ENCODE measurements at regions not wholly inside any gene's neighbourhood (a gene's known extent, or its start where the extent isn't known, plus 50 kb on each side); places are given as distances from the start of the nearest gene placed in this dataset.
A peak's percentile ranks its signal among the peaks of the same experiment; 100 is the strongest.

DNA sequence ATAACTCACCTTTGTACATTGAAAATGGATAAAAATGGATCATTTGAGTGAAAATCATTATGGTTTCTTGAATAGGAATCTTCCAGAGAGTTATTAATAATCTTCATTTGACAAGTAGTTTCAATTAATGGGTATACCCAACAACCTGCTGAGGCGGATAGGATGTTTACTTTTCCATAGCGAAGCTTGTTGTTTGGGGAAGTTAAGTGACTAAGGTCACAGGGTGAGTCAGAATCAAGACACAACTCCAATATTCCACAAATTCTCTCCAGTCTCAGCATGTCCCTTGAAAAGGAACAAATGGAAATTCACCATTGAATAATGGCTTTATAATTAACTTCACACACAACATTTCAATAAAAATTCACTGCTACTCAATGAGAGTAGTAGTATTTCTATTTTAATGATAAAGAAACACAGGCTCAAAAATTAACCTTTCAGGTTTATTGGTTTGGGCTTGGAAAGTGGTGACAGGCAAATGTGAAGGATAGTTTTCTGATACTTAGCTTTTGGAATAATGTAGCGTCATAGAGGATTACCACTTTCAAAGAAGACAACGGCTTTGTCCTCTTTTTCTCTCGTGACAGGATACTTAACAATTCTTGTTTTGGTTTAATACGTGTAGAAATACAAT lies 211.3 kb downstream of the GPD2 start:
- ATAC-seq, result no peak
- DNase-seq, result no peak
- intact Hi-C loops (cut with DNase I, micrococcal nuclease), result no loop called here

DNA sequence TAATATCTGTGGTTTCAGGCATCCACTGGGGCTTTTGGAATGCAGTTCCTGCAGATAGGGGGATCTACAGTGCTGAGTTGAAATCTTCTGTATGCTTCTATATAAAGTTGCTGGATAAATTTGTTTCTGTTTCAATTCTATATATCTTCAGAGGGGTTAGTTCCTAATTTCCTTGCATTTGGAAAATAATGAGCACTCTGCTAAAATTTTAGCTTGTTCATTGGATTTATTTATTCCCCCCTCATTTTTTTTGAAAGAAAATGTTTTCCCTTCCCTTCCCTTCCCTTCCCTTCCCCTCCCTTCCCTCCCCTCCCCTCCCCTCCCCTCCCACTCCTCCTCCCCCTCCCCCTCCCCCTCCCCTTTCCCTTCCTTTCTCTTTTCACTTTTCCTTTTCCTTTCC lies 212.3 kb downstream of the GPD2 start:
- ATAC-seq (no peak), DNase-seq (no peak)
- intact Hi-C loops (cut with DNase I, micrococcal nuclease), result no loop called here

DNA sequence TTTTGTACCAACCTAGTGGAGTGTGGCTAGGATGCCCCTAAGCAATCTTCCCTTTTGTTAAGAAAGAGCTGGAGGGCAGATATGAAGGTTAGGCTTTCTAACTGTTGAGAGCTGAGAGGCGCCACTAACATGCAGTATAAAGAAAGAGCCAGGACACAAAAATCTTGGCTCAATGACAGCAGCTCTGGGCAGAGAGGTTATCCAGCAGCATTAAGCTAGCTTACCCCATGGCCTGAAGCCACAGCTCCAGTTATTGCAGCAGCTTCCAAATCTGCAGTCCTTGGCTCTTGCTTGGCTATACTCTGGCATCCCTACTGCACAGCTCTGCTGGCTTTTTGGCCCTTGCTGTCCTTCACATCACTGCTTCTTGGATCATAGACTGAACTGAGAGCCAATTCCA lies 213.4 kb downstream of the GPD2 start:
- DNase-seq (no peak), ATAC-seq (no peak)
- intact Hi-C loops (cut with DNase I, micrococcal nuclease), result no loop called here

DNA sequence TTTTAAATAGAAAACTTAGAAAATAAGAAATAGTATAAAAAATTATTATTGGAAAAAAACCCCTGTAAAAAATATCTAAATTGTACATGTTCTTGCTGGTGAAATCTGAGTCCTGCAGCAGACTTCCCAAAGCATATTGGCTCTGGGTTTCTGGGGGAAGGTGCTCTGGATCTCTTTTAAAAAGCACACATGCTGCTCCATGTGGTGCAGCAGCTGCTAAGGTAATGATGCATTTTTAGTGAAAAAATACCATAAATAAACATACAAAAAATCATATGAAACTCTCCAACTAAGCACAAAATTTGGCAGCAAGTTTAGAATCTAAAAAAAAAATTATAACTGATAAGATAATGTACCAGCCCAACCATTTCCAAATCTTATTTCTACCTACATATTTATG lies 216.5 kb downstream of the GPD2 start:
- DNase-seq (no peak), ATAC-seq (no peak)
- intact Hi-C loops (cut with DNase I, micrococcal nuclease), result no loop called here

DNA sequence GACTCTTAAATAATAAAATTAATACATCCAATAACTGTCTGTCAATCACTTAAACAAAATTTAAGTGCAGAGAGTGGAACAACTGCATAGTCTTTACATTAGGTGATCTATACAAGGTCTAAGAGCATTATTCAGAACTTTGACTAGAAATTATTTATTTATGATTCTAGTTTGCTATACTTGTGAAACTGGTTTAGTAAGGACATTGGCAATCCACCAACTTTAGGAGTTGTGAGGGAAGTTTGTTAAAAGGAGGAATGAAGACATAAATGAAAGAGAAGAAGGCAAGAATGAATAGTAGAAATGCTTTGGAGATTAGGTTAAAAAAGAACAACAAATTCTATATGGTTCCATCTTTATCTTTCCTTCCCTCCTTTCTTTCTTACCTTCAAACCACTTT lies 217.5 kb downstream of the GPD2 start:
- DNase-seq (no peak), ATAC-seq (no peak)
- intact Hi-C loops (cut with DNase I, micrococcal nuclease), result no loop called here

DNA sequence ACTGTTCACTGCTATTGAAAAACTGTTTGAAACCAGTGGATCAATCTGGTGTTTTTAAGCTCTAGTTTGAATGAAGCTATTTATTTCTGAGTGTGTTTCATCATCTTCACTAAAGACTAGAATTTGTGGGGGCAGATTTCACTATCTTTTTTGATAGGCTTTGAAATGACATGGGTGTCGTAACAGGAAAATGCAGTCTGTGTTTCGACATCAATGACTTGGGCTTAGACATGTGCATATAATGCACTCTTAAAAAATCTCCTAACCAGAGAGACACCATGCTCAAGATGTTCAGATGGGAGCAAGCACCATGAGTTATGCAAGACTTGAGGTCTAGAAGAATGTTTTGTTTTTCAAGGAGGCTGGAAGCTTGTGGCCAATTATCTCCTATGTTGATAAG lies 221.6 kb downstream of the GPD2 start:
- ATAC-seq, result no peak
- intact Hi-C loops (cut with DNase I, micrococcal nuclease), result no loop called here
- DNase-seq, result no peak

DNA sequence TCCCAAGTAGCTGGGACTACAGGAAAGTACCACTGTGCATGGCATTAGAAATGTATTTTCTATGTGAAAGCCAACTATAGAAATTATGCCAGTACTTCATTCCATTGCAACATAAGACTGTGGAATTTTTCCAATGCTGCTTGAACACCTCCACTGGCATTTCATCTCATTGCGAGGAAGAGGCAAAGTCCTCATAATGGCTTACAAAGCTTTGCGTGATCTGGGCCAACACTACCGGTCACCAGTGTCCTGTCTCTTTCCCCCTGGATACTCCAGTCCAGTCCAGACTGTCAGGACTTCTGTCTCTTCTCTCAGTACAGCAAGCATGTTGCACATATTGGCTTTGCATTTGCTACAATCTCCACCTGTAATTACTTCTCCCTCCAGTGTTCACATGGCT lies 223.5 kb downstream of the GPD2 start:
- ATAC-seq (no peak), DNase-seq (no peak)
- intact Hi-C loops (cut with DNase I, micrococcal nuclease), result no loop called here

DNA sequence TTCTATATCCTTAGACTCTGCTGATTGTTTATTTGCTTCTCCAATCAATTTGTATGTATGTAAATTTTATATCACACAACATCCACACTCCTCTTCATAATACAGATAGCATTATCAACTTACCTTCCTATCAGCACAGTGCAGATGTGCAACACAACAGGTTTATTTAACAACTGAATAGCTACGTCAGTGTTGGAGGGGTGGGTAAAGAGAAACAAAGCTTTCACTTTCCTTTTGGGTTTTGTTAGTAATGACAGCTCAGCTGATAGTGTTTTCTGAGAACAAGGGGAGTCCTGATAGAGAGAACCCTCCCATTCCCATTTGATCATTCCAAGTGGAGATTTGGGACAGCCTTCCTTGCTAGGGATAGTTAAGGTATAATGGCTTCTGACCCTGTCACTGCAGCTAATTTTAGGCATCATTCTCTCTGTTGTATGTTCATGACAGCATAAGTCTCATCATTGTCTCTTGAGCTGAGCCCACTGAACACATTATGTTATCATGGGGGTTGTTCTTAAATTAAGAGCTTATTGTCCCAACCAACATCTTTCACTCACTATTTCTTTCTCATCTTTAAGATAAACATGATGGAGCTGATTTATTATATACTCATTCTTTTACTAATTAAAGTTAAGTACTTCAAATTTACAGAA lies 227.7 kb downstream of the GPD2 start:
- intact Hi-C loops (cut with DNase I, micrococcal nuclease), result no loop called here
- ATAC-seq (peak; percentile 42), DNase-seq (no peak)

DNA sequence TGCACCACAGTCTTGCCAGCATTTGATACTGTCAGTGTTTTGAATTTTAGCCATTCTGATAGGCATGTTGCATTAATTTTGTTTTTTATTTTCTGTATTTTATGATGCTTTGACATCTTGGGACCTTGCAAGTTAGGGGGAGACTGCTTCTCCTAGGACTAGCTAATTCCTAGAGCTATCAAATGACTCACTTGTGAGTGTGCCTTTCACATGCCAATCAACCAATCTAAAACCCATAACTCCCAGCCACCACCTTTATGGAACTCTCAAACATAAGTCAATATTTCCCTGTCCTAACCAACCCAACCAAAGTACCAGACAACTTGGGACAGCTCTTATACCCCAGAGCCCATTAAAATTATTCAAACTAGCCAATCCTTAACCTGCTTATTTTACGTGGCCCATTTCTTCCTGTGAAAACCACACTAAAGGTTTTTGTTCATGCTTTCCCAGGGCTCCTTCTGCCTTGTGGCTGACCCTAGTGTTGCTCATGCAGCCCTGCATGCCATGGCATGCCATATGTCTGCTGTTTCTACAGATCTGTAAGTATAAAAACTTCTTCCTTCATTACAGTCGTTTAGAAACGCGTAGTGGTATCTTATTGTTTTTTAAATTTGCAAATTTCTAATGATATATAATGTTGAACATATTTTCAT lies 230.1 kb downstream of the GPD2 start:
- no peak for DNase-seq
- no peak for ATAC-seq
- intact Hi-C loops (cut with DNase I, micrococcal nuclease), result no loop called here

DNA sequence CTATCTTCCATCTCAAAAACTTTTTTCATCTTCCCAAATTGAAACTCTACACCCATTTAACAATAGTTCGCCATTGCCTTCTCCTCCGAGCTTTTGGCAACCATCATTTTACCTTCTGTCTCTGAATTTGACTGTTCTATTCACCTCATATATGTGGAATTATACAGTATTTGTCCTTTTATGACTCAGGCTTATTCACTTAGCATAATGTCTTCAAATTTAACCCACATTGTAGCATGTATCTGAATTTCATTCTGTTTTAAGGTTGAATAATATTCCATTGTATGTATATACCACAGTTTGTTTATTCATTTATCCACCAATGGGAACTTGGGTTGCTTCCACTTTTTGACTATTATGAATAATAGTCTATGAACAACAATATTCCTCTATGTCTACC lies 233.9 kb downstream of the GPD2 start:
- intact Hi-C loops (cut with DNase I, micrococcal nuclease), result no loop called here
- ATAC-seq (no peak), DNase-seq (no peak)

DNA sequence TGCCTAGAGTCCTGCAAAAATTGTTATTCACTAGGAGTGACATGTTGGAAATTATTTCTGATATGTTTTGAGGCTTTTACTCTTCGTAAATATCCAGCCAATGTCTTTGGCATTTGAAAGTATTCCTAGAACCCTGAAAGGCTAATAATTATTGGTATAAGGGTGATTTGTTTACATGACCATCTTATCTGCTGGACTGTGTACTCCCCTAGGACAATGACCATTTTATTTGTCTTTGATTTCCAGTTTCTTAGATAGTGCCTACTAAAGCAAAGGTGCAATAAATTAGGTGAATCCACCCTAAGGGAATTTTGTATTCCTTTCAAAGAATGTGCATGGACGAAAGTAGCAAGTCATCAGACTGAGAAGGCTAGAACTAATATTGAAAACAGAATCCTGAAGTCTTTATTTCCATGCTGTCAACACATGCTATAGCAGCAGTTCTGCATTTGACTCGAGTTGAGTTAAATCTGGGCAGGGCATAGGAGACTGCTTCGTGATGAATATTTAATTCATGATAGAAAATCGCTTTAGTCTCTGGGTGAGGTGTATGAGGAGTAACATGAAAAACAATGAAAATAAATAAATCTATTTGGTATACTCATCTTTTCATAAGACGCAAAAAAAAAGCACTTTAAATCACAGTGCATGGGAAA lies 235.7 kb downstream of the GPD2 start:
- no peak for DNase-seq
- no peak for ATAC-seq
- intact Hi-C loops (cut with DNase I, micrococcal nuclease), result no loop called here

DNA sequence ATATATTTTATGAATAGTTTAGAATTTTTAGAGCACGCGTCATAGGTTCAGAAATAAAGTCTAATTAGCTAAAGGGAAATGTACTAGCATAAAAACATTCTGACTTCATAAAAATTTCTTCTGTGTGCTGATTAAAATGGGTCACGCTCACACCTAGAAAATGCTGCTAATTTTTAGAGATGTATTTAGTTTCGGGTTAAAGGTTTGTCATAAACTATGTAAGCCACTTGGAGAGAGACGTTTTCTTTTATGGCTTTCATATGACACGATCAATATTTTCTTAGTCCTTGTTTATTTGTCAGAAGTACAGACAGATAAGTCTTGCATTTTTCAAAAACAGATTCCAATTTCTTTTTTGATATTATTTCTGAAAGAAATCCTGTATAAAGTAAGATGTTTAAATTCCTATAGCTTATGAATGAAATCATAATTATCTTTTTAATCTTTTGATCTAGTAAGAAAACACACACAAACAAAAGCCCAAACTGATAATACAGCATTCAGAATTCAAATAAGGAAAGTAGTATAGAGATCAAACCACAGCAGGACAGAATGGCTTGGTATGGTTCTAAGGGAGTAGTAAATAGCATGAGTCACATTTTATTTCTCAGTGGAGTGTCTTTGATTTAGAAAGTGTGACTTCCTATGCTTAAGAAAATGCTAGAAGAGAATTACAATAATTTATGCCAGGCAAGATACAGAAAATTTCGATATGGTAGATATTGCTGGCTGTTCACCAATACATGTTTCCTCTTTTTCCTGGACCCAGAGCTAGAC lies 236.6 kb downstream of the GPD2 start:
- ATAC-seq, result peak; percentile 90
- DNase-seq, result no peak
- intact Hi-C loops (cut with DNase I, micrococcal nuclease), result no loop called here

DNA sequence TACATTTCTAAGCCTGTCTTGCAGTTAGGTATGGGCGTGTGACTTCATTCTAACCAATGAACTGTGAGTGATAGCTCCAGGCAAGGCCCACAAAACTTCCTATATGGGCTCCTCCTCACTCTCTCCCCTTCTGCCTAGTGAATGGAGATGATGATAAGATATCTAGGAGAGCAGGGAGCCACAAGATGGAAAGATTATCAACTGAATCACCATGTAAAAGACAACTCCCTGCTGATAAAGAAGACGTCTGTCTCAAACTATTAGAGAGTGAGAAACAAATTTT lies 237.1 kb downstream of the GPD2 start:
- DNase-seq (no peak), ATAC-seq (peak; percentile 88)
- intact Hi-C loops (cut with DNase I, micrococcal nuclease), result no loop called here

DNA sequence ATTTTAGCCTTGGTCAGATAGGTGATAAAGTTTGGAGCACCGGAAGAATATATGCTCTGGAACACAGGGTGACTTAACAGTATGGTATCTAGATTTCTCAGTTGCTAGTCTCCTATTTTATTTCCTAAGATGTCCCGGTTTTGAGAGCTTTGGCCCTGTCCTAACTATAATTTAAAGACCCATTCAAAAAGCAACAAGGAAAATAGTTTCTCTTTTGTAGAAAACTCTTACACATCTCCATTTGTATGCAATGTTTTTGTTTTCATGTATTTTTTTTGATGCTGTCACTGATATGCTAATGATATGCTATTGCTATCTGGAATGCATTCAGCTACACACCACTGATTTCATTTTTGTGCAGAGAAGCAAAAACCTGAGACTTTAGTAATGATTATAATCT lies 237.8 kb downstream of the GPD2 start:
- DNase-seq (no peak), ATAC-seq (no peak)
- intact Hi-C loops (cut with DNase I, micrococcal nuclease), result no loop called here

DNA sequence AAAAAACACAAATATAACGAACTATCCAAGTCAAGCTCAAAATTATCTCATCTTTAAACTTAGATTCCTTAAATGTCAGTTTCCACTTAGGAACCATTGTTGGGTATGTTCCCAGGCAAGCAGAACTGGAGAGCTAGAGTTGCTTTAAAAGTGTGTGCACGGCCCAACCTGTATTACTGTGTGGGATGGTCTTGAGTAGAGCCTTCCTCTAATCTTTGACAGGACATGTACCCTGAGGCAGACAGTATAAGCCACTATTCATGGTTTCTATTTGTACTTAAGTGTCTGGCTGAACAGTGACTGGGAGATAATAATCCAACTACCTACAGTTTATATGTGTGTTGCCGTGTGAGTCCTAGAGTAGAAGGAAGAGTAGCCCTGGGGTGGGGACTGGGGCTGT lies 239.7 kb downstream of the GPD2 start:
- intact Hi-C loops (cut with DNase I, micrococcal nuclease), result no loop called here
- DNase-seq (no peak), ATAC-seq (no peak)

DNA sequence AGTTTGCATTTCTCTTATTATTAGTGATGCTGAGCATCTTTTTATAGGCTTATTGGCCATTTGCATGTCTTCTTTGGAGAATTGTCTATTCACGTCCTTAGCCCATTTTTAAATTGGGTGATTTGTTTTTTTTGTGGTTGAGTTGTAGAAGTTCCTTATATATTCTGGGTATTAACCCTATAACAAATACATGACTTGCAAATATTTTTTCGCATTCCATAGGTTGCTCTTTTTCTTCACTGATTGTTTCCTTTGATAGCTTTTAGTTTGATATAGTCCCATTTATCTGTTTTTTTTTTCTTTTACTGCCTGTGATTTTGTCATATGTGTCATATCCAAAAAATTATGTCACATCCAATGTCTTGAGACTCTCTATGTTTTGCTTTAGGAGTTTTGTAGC lies 243.6 kb downstream of the GPD2 start:
- DNase-seq (no peak), ATAC-seq (no peak)
- intact Hi-C loops (cut with DNase I, micrococcal nuclease), result no loop called here

DNA sequence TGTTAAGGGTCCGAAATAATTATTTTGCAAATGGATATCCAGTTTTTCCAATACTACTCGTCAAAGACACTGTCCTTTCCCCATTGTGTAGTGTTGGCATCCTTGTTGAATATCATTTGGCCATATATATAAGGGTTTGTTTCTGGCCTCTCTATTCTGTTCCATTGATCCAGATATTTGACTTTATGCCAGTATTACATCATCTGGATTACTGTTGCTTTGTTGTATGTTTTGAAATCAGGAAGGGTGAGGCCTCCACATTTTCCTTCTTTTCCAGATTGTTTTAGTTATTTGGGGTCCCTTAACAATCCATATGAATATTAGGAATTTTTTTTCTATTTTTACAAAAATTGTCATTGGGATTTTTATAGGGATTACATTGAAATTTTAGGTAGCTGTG lies 244.1 kb downstream of the GPD2 start:
- DNase-seq, result no peak
- ATAC-seq, result no peak
- intact Hi-C loops (cut with DNase I, micrococcal nuclease), result no loop called here

DNA sequence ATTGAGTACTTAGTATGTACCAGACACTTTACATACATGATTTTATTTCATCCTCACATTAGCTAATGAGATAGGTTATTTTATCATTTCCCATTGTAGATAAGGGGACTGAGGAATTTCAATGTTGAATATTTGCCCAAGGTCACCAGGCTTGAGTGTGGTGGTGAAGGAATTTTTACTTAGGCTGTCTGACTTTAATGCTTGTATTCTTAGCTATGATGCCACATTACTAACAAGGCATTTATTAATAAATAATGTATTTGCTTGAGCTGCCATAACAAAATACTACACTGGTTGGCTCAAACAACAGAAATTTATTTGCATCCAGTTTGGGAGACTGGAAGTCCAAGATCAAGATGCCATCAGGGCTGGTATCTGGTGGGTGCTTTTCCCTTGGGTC lies 250.9 kb downstream of the GPD2 start:
- intact Hi-C loops (cut with DNase I, micrococcal nuclease), result no loop called here
- DNase-seq, result no peak
- ATAC-seq, result no peak

DNA sequence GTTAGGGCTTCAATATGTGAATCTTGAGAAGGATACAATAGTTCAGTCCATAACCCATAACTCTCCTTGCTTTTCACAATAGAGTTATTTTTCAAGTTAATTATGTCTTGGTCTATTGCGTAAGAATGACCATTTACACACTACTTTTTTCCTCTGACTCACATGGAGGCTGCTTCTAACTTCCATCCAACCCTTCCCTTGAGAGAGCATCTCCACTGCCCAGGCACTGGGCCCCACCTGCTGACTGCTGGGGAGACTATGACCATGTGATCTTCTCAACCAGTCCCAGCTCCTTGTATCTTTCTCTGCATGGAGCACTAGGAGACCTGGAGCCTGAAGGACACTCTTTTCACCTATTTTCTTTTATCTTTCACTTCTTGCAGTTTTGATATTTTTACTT lies 251.5 kb downstream of the GPD2 start:
- ATAC-seq (no peak), DNase-seq (no peak)
- intact Hi-C loops (cut with DNase I, micrococcal nuclease), result no loop called here

DNA sequence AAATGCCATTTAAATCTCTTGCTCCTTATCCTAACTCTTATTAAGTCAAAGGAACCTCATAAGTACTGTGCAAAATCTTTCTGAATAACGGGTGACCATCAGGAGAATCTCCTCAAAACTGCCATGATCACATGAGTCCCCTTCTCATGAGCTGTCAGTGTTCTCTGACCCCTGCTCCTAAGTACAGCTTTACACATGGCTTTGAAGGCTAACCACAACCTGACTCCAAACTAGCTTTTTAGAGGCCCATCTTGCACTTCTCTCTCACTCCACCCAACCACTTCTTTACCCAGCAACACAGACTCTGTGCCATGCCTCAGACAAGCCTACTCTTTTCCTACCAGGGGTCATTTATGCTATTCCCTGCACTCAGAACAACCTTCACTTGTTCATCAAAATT lies 253.8 kb downstream of the GPD2 start:
- no peak for ATAC-seq
- intact Hi-C loops (cut with DNase I, micrococcal nuclease), result no loop called here
- no peak for DNase-seq
